NCI-H69 (cell line): ENCODE measurements at regions not wholly inside any gene's neighbourhood (a gene's known extent, or its start where the extent isn't known, plus 50 kb on each side); places are given as distances from the start of the nearest gene placed in this dataset.
"Not testable (repeated sequence)": the region's sequence is repeated elsewhere in the genome, so short reads cannot be mapped to it uniquely, and the experiment has no call there.

Source experiments
- DNase-seq: peaks from one replicate; lab custom pipeline; 2025; lab: John Stamatoyannopoulos, UW

DNA sequence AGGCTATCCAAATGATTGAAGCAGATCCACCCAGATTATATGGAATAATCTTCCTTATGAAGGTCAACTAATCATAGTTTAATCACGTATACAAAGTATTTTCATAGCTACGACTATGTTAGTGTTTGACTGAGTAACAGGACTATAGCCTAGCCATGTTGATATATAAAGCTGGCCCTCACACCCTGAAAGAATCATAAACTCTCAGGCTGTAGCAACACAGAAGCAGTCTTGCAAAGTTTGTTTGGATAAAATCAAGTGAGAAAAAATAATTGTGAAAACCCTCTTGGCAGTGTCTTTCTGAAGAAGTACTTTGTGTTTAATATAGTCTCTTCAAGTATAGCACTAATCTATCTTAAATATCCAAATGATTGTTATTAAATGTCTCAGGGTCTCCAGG is 374.5 kb upstream of the DAB2 start:
- DNase-seq: no peak

DNA sequence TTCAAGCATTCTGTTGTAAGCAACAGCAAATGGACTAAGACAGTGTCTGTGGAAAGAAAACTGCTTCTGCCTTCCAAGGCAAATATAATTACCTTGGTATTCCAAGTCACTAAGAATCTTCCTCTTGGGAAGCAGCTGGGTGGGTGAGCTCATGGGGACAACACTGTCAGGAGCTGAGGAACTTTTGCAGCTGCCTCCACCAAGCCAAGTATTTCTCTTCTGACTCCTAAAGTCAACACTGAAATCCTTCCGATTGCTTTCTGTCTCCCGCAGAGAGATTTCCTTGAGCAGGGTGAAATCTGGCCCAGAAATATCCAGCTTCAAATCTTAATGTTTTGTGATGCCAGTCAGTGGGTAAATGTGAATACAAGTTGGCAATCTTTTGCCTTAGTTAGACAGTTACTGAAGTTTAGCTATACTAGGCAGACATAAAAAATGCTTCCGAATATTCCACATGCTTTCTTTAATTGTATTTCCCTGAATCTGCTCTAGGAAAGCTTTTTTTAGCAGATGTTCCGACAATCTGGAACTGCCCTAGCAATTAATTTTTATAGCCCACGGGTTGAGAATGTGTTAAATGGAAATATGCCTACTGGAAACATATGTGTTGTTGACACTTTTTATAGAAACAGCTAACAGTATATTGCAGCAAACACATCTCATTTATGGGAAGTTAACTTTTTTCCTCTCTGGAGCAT is 369.9 kb upstream of the DAB2 start:
- no peak for DNase-seq

DNA sequence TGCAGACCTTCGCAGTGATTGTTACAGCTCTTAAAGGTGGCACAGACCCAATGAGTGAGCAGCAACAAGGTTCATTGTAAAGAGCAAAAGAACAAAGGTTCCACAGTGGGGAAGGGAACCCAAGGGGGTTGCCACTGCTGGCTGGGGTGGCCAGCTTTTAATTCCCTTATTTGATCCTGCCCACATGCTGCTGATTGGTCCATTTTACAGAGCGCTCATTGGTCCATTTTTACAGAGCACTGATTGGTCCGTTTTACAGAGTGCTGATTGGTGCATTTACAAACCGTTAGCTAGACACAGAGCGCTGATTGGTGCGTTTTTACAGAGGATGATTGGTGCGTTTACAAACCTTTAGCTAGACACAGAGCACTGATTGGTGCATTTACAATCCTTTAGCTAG is 360.6 kb upstream of the DAB2 start:
- no peak for DNase-seq

DNA sequence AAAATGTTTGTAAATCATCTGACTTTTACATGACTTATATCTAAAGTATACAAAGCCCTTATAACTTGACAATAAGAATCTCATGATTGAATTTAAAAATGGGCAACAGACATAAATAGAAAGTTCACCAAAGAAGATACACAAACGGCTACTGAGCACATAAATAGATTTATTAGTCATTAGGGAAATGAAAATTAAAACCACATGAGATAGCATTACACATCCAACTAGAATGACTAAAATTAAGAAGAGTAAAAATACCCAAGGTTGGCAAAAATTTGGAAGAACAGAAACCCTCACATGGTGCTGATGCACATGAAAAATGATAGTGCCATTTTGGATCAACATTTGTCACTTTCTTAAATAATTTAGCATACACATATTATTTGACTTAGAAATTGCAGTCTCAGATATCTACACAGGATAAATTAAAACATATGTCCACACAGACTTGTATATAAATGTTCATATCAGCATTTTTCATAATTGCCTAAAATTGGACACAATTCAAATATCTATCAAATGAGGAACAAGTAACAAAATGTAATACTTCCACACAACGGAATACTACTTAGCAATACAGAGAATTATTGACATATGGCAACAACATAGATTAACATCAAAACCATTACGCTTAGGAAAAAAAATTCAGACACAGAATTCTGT is 359.1 kb upstream of the DAB2 start:
- DNase-seq: no peak

DNA sequence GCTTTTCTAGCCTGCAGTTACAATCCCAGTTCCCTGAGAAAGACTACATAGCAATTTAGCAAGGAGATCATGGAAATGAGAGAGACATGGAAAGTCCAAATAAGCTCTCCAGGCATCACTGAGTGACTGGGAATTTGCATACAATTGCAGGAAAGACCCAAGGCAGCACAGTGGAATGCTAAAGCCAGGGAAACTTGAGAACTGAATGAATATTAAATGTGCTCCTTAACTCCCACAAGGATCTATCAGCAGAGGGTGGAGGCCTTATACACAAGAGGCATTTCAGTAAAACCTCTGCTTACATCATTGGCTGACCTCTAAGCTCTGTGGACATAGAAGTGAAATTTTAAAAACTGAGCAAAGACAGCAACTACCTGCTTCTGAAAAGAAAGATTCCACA is 355.6 kb upstream of the DAB2 start:
- DNase-seq: no peak

DNA sequence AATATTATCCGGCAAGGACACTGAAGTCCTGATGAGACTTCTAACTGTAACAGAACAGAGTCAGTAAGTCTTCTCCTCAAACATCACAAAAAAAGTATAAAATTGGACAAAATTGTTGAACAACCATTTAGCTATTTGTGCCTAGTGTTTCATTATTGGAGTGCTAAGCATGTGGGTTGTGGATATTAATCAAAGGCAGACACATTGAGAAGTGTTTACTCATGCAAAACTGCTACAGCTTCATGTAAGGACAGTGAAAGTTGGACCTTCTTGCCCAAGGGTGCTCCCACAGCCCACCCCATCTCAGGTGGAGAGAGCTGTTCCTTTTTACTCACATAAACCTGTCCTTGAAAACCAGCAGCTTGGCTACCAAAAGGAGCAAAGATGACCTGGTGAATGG is 355.1 kb upstream of the DAB2 start:
- DNase-seq: no peak

DNA sequence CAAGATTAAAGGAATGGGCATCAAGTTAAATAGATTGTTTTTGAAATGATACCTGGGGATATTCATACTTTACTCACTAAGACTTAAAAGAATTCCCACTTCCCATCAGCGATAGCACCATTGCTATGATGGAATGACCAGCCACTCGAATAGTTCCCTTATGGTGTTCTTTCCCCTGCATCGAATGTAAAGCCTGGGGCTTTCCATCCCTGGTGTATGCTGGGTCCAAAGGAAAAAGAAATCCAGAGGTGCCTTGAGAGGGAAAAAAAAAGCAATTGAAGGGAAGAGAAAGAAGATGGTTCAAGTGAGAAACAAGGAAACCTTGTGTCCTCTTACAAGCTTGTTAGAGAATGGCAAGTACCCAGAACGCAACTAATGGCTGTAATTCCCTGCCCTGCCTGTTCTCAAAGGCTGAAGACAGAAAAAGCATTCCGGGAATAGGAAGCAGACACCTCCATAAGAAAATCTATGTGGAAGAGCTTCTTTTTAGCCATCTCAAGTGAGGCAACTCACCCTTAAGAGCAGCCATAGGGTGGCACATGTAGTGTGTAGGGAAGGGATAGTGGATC is 351.1 kb upstream of the DAB2 start:
- no peak for DNase-seq

DNA sequence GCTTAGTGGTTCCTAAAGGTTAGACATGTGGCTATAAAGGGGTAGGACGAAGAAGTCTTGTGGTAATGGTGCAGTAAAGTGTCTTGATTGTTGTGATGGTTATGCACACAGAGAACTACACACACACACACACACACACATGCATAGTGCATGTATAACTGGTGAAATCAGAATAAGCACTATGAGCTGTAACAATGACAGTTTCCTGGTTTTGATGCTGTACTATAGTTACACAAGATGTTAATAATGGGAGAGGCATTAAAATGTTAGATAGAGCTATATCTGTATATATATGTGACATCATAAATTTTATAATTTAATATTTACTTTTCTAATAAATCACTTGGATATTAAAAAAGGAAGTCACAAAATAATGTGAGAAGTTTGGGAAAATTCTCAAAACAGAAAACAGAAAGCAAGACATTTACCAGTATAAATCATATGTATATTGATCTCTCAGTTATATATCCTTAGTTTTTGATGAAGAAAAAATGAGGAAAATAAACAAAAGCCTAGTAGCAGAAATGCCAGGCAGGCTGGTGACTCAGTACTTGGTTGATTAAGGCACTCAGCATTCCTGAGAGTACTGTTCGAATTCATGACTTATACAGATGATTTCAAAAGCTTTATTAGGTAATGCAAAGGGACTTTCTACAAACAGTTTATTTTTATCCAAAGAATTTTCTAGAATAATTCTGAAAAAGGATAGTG is 350.5 kb upstream of the DAB2 start:
- DNase-seq: no peak

DNA sequence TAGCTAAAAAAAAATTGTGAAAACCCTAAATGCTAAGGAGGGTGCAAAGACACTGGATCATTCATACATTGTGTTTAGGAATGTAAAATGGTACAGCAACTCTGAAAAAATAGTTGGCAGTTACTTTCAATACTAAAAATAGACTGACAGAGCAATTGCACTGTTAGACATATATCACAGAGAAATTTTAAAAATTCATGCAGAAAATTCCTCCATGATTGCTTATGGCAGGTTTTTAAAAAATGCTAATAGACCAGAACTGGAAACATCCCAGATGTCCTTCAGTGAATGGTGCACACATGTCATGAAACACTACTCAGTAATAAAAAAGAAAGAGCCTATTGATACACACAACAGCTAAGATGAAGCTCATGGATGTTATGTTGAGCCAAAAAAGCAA is 349.8 kb upstream of the DAB2 start:
- DNase-seq: no peak

DNA sequence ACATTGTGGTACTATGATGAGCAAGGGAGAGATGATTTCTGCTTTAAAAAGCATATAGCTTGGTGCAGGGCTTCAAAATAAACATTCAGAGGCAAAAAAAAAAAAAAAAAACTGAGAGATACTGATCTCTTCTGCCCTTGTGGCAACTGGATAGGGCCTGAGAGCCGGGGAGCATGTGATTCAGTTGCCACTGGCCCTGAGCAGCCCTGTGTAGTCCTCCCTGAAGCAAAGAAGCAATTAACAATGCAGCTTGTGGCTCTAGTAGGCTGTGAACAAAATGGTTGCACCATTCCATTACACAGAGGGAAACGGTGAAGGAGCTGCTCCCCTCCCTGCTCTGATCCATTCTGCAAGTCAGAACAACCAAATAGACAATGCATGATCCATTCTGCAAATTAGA is 347.5 kb upstream of the DAB2 start:
- DNase-seq: no peak

DNA sequence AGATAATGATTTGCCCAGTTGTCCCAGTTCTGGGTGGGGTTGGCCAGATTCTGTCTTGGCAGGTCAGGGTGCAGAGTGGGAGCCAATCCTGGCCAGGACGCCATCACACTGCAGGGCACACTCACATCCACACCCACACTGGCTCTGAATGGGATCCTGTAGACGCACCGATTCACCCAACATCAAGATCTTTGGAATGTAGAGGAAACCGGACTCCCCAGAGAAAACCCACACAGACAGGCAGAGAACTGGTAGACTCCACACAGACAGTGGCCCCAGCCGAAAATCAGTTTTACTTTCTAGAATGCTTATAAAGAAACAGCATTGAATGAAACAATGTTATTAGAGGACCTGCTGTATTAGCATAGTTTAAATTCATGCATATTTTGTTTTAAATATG is 343.1 kb upstream of the DAB2 start:
- DNase-seq: no peak

DNA sequence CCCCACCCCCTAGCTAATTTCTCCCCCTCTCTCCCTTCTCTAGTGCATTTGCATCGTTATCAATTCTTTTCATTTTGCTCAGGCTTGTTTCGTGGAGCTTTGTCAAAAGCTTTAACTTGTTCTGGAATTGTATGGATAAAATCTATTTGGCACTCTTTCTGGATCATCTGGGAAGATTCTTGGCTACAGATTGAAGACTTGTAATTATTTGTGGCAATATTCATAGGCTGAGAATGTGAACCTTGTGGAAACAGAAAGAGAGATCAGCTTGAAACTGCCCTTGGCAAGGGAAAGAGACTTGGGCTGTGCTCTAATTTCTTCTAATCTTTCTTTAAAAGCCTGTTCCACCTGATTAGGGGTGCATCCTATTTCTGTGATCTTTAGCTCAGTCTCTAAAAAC is 340.6 kb upstream of the DAB2 start:
- DNase-seq: no peak

DNA sequence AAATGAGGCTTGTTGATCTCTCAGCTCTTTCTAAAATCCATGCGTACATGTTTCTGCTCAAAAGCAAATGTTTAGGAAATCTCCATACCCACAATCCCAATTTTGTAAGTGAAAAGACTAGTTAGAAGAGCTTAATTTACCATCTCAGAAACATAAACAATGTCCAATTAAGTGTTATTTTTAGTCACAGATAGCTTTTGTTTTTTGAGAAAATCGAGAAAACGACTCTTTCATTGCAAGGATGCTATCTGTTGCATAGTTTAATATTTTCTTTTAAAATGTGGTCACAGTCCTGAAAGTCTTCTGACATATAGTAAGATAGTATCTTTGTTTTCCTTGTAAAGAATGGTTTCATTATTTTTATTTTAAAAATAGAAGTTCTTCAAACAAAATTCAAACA is 338.0 kb upstream of the DAB2 start:
- DNase-seq: no peak

DNA sequence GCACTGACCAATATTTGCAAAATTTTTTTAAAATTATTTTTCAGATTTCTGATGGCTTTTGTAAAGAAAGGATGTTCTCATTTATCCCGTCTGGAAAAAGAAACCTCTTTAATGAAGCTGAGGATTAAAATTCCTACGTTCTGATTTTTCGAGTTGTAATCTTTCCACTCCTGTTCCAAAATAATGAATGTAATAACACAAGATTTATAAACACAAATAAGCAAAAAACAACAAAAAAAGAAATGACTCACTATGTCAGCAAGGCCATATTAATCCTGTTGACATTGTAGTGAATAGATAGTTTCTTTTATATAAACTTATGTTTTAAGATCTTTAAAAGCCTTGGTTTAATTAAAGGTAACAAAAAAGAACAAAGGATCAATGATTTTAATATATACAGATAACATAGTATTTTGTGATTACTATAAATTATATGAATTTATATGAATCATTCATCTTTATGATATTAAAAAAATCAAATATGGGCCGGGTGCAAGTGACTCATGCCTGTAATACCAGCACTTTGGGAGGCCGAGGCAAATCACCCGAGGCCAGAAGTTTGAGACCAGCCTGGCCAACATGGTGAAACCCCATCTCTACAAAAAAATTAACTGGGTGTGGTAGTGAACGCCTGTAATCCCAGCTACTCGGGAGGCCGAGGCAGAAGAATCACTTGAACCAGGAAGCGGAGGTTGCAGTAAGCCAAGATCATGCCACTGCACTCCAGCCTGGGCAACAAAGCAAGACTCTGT is 336.6 kb upstream of the DAB2 start:
- DNase-seq: no peak

DNA sequence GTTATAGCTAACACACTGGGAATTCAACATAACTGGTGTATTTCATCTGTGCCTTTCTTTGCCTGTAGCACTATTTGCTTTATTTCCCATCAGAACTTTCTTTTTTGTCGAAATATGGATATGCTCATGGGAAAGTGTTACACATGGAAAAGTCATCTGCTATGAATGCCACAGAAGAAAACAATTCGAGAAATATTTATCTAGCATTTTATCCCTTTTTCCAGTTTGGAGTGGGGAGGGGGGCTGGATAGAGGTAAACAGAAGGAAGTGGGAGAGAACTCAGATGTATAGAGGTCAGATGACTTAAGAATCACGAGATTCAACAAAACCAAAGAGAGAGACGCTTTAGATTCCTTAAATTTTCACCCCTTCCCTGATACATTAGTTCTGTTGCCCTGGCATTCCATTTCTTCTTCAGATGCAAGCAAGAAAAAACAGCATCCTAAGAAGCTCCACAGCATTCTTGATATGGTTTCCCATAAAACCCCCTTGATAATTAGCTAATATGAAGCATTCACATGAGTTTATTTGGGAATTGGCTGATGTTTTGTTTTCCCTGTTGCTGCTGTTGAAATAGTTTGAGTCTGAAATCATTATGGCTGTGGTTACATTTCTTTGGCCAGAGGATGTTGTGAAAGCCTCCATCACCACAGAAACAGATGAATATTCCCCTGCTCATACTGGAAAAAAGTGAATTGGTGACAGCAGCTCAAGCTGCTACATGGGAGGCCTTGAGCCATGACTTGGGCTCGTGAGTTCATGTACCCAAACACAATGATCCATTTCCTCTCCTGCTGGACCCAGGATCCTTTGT is 335.8 kb upstream of the DAB2 start:
- no peak for DNase-seq

DNA sequence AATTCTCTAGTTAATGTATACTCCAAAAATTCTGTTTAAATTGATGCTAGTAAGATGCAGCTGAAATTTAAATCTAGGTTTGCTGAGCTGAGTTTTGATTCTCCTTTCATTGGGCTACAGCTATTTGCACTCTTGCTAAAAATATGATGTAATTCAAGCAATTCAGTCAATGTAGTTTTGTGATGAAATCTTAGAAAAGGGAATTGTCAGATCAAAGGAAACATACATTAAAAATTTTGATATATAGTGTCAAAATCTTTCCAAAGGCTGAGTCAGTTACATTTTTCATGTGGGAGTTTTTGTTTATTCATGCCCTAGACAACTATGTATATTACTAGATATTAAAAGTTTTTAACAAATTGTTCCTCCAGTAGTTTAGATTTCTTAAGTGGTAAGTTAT is 334.9 kb upstream of the DAB2 start:
- no peak for DNase-seq

DNA sequence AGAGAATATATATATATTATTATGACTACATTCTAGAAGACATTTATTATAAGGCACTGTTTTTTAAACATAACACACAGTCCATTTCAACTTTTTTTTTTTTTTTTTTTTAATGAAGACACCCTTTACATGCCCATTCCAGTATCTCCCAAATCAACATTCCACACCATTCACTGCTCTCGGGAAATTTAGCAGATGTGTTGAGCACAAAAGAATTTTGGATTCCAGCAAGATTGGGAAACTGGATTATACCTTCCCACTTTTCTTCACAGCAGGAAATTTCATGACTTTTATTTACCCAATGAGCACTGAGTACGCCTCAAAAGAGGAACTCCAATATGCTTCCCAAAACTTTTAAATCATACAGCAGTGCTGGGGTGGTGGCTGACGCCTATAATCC is 333.6 kb upstream of the DAB2 start:
- DNase-seq: no peak

DNA sequence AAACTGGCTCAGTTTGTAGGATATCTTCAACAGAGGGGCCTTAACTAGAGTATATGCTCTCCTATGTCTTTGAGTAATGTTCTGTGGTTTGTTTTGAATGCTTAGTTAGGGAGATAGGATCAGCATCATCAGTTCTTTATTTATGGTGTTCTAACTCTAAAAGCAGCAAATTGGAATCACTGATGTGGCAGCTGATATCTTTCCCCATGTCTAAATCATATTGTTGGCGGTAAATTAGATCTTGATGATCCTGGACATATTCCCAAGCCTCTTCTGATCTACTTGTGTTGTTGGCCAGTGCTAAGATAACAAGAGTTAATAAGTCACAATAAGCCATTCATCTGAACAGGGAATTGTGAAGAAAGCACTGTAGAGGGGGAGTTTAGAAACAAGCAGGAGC is 332.4 kb upstream of the DAB2 start:
- DNase-seq: no peak

DNA sequence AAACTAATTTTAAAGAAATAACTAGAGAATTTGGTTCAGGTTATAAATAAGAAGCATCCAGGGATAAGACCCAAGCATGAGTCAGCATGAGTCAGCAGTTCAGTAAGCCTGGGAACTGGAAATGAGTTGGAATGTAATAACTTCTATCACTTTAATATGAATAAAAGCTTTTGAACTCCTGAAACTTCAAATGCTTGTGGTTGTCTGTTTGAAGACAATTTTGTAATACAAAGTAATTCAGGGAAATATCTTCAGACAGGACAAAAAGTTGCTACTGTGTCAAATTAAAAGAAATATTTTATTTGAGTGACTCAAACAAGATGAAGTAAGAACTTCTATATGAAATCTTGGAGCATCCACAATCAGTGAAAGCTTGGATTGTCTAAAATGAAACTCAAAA is 331.2 kb upstream of the DAB2 start:
- DNase-seq: no peak

DNA sequence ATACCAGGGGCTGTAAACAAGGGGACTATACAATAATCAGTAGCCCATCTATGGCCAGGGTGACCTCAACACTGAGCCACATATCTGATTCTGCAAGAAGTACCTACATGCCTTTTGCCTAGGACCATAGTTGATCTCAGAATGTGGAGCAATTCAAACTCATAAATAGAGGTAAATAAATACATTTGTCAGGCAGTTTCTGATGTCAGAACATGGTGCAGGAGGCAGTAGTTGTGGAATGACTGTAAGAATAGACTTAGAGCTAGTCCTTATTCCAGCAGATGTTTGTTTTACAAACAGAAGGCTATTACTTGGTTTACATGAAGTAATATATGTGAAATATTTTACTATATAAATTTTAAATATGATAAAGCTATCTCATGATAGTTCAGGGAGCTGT is 330.7 kb upstream of the DAB2 start:
- no peak for DNase-seq

DNA sequence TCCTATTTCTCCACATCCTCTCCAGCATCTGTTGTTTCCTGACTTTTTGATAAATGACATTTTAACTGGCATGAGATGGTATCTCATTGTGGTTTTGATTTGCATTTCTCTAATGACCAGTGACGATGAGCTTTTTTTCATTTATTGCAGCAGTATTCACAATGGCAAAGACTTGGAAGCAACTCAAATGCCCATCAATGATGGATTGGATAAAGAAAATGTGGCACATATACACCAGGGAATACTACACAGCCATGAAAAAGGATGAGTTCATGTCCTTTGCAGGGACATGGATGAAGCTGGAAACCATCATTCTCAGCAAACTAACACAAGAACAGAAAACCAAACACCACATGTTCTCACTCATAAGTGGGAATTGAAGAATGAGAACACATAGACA is 329.0 kb upstream of the DAB2 start:
- DNase-seq: not testable (repeated sequence)

DNA sequence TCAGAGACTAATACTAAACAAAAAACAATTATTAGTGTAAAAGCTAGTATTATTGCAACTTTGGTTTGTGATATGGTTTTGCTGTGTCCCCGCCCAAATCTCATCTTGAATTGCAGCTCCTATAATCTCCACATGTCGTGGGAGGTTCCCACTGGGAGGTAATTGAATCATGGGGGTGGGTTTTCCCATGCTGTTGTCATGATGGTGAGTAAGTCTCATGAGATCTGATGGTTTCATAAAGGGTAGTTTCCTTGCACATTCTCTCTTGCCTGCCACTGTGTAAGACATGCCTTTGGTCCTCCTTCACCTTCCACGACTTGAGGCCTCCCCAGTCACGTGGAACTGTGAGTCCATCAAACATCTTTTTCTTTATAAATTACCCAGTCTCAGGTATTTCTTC is 325.9 kb upstream of the DAB2 start:
- DNase-seq: no peak
